Mammary epithelial cell (primary cell): ENCODE measurements at regions not wholly inside any gene's neighbourhood (a gene's known extent, or its start where the extent isn't known, plus 50 kb on each side); places are given as distances from the start of the nearest gene placed in this dataset.

ENCODE experiments used
- EZH2 ChIP-seq: IDR thresholded peaks from 2 replicates; pipeline ENCODE4 v1.6.1; 2012; ENCODE audit warnings: low read length, inconsistent platforms, borderline replicate concordance
- TF ChIP-seq, protein P1 (sequence below), 2 donors: IDR thresholded peaks in 1 of 2; conservative IDR thresholded peaks in 1 of 2; 2 replicates each; pipeline ENCODE4 v1.5.1; 2011 to 2012; ENCODE audit warnings: inconsistent platforms in 2 of 2, low read length in 2 of 2, mild to moderate bottlenecking in 2 of 2, control low read depth in 1 of 2, low read depth in 1 of 2; ENCODE audit not compliant: insufficient read depth in 1 of 2; ENCODE audit errors: extremely low read depth in 1 of 2

DNA sequence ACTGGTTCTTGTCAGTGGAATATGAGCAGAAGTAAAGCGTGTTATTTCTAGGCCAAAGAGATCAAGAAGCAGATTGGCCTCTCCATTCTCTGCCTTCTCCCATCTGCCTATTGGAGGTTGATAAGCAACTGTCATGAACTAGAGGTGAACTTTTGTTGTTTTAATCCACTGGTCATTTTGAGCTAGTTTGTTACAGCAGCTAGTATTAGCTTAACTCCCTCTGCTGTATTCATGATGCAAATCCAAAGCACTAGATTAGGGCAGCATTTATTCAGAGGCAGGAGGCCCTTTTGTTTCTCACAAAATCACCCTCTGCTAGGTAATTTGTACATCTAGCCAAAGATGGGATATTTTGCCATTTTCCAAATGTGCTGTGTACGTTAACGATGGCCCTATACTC lies 97.3 kb upstream of the DPT start:
- TF ChIP-seq, protein P1, sequence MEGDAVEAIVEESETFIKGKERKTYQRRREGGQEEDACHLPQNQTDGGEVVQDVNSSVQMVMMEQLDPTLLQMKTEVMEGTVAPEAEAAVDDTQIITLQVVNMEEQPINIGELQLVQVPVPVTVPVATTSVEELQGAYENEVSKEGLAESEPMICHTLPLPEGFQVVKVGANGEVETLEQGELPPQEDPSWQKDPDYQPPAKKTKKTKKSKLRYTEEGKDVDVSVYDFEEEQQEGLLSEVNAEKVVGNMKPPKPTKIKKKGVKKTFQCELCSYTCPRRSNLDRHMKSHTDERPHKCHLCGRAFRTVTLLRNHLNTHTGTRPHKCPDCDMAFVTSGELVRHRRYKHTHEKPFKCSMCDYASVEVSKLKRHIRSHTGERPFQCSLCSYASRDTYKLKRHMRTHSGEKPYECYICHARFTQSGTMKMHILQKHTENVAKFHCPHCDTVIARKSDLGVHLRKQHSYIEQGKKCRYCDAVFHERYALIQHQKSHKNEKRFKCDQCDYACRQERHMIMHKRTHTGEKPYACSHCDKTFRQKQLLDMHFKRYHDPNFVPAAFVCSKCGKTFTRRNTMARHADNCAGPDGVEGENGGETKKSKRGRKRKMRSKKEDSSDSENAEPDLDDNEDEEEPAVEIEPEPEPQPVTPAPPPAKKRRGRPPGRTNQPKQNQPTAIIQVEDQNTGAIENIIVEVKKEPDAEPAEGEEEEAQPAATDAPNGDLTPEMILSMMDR (conservative IDR thresholded peaks at IDR 0.05 in 1 of 2, IDR thresholded peaks at IDR 0.05 in 1 of 2; ENCODE audit: extremely low read depth in 1 of 2, insufficient read depth in 1 of 2, low read depth in 1 of 2, low read length in 2 of 2), result no peak
- no peak for TF ChIP-seq EZH2
